ENCODE measurements at regions not wholly inside any gene's neighbourhood (a gene's known extent, or its start where the extent isn't known, plus 50 kb on each side); places are given as distances from the start of the nearest gene placed in this dataset.

DNA sequence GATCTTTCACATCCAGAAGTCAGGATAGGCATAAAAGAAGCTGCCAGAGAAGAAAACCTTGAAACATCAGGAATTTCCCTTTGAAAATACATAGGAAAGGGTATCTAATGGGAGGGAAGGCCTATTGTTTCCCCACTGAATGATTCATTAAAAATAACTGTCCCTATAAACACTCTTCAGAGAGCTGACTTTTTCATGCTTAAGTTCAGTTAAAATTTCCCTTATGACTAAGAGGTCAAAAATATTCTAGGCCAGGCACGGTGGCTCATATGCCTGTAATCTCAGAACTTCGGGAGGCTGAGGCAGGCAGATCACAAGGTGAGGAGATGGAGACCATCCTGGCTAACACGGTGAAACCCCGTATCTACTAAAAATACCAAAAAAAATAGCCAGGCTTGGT is 499.5 kb downstream of the ENC1 start:
- ChIA-PET POLR2A (no interaction called here), RAD21 (ENCODE audit: unreplicated experiment) (no interaction called here), CTCF (interaction anchor here (0.8 kb wide), 1 partner anchor 156 kb away, joined by 3 read pairs; no protein-coding TSS in a partner anchor), SMC1A (ENCODE audit: uncharacterized antibody, unreplicated experiment) (no interaction called here)
- ATAC-seq (no peak), FAIRE-seq (no peak), DNase-seq (ENCODE audit: low read depth, low spot score) (no peak)
- no peaks in the 10 kb centered on the region for H3K36me3 ChIP-seq (ENCODE audit: control insufficient read depth in 2 of 2, insufficient read depth in 2 of 2, low read length in 1 of 2)
- BruUV-seq (replicated peaks) = no TSS peak
- H3K27ac ChIP-seq (ENCODE audit: control insufficient read depth, insufficient read depth) = no peak overlapping the region
- no peak overlapping the region for H2AFZ ChIP-seq (ENCODE audit: control insufficient read depth, low read depth, low read length)
- H3K4me2 ChIP-seq (ENCODE audit: control insufficient read depth, insufficient read depth) = no peak overlapping the region
- H3K79me2 ChIP-seq (ENCODE audit: control insufficient read depth, insufficient read depth, low read length) = no peaks in the 10 kb centered on the region
- in situ Hi-C loops (cut with MboI) = no loop called here
- no peaks in the 10 kb centered on the region for H3K4me1 ChIP-seq (ENCODE audit: control insufficient read depth, insufficient read depth, low read length)
- no peaks in the 10 kb centered on the region for H4K20me1 ChIP-seq (ENCODE audit: control insufficient read depth, insufficient read depth)
- H3K9ac ChIP-seq (ENCODE audit: control insufficient read depth, insufficient read depth, low read length) = no peak overlapping the region
- TF ChIP-seq BCLAF1 (IDR thresholded peaks at IDR 0.05) = no peak
- no peak for TF ChIP-seq RUNX3 (IDR thresholded peaks at IDR 0.05; ENCODE audit: low read length)
- TF ChIP-seq ZNF687 (IDR thresholded peaks at IDR 0.05) = no peak
- no peak for TF ChIP-seq SMAD1 (IDR thresholded peaks at IDR 0.05; ENCODE audit: low read depth, partially characterized antibody)
- TF ChIP-seq CHD4 (IDR thresholded peaks at IDR 0.05) = no peak
- H3K9me3 ChIP-seq (replicated peaks; ENCODE audit: control insufficient read depth, insufficient read depth, low read length) = no peaks in the 10 kb centered on the region
- H3K4me3 ChIP-seq = no peak overlapping the region
- WGBS (ENCODE audit: insufficient coverage, insufficient replicate concordance, low lambda C conversion rate, missing lambda C conversion rate) = 40% methylated on average over 4 of the region's 4 CpGs
- intact Hi-C loops (cut with micrococcal nuclease; ENCODE audit: unreplicated experiment) = no loop called here
- peaks cover 0 to 2% of the 10 kb centered on the region in 2 experiments; a peak in 2 of 4 replicates for H3K27me3 ChIP-seq (replicated peaks in 1 of 2; ENCODE audit: control insufficient read depth in 2 of 2, insufficient read depth in 2 of 2, low read length in 1 of 2)
